ENCODE measurements at regions not wholly inside any gene's neighbourhood (a gene's known extent, or its start where the extent isn't known, plus 50 kb on each side); places are given as distances from the start of the nearest gene placed in this dataset.

DNA sequence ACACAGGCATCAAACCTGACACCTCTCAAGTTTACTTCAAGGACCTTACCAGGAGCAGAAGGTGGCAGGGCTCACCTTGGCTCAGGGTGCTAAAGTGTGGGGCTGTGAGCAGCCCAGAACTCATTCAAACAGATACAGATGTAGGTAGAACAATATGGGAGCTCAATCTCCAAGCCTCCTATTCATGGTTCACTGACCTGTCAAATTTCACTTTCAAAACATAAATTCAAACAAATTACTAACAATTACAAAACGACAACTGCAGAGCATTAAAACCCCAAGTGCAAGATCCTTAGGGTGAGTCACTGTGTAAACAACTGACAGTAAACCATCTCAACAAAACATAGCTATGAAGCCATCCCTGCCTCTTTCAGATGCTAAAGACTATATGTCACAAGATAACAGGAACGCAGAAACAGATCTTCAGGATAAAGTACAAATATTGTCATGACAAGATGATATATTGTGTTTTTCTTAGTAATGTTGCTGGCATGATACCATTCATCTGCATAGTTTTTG, 303.5 kb upstream of the ANO3 start:
- no peak overlapping the region for H3K4me3 ChIP-seq (ENCODE audit: low read depth, low read length)
- DNase-seq (ENCODE audit: low read depth) = no peak
- TF ChIP-seq, protein P1, sequence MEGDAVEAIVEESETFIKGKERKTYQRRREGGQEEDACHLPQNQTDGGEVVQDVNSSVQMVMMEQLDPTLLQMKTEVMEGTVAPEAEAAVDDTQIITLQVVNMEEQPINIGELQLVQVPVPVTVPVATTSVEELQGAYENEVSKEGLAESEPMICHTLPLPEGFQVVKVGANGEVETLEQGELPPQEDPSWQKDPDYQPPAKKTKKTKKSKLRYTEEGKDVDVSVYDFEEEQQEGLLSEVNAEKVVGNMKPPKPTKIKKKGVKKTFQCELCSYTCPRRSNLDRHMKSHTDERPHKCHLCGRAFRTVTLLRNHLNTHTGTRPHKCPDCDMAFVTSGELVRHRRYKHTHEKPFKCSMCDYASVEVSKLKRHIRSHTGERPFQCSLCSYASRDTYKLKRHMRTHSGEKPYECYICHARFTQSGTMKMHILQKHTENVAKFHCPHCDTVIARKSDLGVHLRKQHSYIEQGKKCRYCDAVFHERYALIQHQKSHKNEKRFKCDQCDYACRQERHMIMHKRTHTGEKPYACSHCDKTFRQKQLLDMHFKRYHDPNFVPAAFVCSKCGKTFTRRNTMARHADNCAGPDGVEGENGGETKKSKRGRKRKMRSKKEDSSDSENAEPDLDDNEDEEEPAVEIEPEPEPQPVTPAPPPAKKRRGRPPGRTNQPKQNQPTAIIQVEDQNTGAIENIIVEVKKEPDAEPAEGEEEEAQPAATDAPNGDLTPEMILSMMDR (IDR thresholded peaks at IDR 0.05; ENCODE audit: insufficient read depth, low read depth, low read length, missing control alignments) = no peak

- H3K4me3 ChIP-seq (ENCODE audit: low read depth, low read length) = no peak overlapping the region
- no peak for DNase-seq (ENCODE audit: low read depth)
Observed at GRCh38 chr11:26030399-26030798, 301.5 kb upstream of the ANO3 start.

DNA sequence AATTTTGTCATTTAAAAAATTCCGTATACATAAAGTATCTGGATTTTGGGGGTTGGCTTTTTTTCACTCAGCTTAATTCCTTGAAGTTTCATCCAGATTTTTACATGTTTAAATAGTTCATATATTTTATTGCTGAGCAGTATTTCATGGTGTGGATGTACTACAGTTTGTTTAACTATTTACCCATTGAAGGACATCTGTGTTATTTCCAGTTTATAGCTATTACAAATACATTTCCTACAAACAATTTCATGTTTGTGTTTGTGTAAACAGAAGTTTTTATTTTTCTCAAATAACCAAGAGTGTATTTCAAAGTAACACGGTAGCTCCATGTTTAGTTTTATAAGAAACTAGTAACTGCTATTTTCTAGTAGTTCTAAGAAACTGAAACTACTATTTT, 299.7 kb upstream of the ANO3 start:
- no peak overlapping the region for H3K4me3 ChIP-seq (ENCODE audit: low read depth, low read length)
- TF ChIP-seq, protein P1 (IDR thresholded peaks at IDR 0.05; ENCODE audit: insufficient read depth, low read depth, low read length, missing control alignments) = no peak
- no peak for DNase-seq (ENCODE audit: low read depth)

More at GRCh38 chr11:26030399-26030798, 301.5 kb upstream of the ANO3 start:
- TF ChIP-seq, protein P1 (IDR thresholded peaks at IDR 0.05; ENCODE audit: insufficient read depth, low read depth, low read length, missing control alignments) = no peak

DNA sequence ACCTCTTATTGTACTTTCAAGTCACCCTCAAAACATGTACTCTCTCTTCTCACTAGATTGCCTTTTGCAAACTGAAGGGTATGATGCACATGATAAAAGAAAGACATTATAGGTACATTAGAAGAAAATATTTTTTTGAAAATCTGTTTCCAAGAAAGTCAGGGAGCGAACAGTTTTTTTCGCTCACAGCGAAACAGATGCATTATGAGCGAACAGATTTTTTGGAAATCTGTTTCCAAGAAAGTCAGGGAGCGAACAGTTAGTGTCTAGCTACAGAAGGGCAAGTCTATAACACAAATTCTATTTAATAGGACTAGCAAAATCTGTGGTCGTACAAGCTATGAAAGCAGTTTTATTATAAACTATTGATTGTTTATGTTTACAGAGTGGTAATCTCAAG, 296.2 kb upstream of the ANO3 start:
- no peak for DNase-seq (ENCODE audit: low read depth)
- TF ChIP-seq, protein P1 (IDR thresholded peaks at IDR 0.05; ENCODE audit: insufficient read depth, low read depth, low read length, missing control alignments) = no peak
- H3K4me3 ChIP-seq (ENCODE audit: low read depth, low read length) = no peak overlapping the region

- TF ChIP-seq, protein P1 (IDR thresholded peaks at IDR 0.05; ENCODE audit: insufficient read depth, low read depth, low read length, missing control alignments) = no peak
- peak; percentile 39 for DNase-seq (ENCODE audit: low read depth)
Observed at GRCh38 chr11:26037716-26038115, 294.2 kb upstream of the ANO3 start.

GRCh38 chr11:26040339-26040738, 291.6 kb upstream of the ANO3 start:
- H3K4me3 ChIP-seq (ENCODE audit: low read depth, low read length) = no peak overlapping the region
- DNase-seq (ENCODE audit: low read depth) = no peak
- TF ChIP-seq, protein P1 (IDR thresholded peaks at IDR 0.05; ENCODE audit: insufficient read depth, low read depth, low read length, missing control alignments) = no peak

More at GRCh38 chr11:26037716-26038115, 294.2 kb upstream of the ANO3 start:
- H3K4me3 ChIP-seq (ENCODE audit: low read depth, low read length) = no peak overlapping the region

DNA sequence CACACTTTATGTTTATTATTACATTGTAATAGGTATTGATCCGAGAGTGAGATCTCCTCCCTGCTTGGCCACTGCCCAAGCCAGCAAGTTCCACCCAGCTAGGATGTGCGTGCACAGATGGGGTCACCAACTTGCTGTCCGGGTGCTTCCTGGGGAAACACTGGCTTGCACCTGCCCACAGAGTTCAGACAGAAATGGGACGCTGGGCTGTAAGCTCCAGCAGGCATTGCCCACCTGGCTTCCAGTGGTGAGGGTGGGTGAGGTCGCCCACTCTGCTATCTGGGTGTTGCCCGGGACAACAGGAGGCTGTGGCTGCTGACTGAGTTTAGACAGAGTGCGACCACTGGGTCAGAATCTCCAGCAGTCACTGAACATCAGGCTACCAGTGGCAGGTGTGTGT, 289.8 kb upstream of the ANO3 start:
- no peak overlapping the region for H3K4me3 ChIP-seq (ENCODE audit: low read depth, low read length)
- TF ChIP-seq, protein P1 (IDR thresholded peaks at IDR 0.05; ENCODE audit: insufficient read depth, low read depth, low read length, missing control alignments) = no peak
- no peak for DNase-seq (ENCODE audit: low read depth)

Measured in GM12865 (cell line).